Bronchial epithelial cell (primary cell): ENCODE measurements at regions not wholly inside any gene's neighbourhood (a gene's known extent, or its start where the extent isn't known, plus 50 kb on each side); places are given as distances from the start of the nearest gene placed in this dataset.

Experiments used
- DNase-seq: peaks from one replicate; pipeline ENCODE4 v3.0.0-alpha.2; 2010; ENCODE audit warnings: low read depth
- FAIRE-seq: peaks from 2 replicates; lab custom pipeline; 2011; peaks lifted over from hg19 to GRCh38; lab: Jason Lieb, UNC
- H3K27me3 ChIP-seq: 2 replicates; pipeline ENCODE4 v1.5.1; 2011; ENCODE audit warnings: low read length; ENCODE audit not compliant: control insufficient read depth, insufficient read depth
- H3K36me3 ChIP-seq: 2 replicates; pipeline ENCODE4 v1.5.1; 2011; ENCODE audit warnings: low read length; ENCODE audit not compliant: control insufficient read depth, insufficient read depth
- H3K4me3 ChIP-seq: 2 replicates; pipeline ENCODE4 v1.5.1; 2011; ENCODE audit warnings: mild to moderate bottlenecking, low read depth, low read length, control low read depth
- TF ChIP-seq, protein P1 (sequence below): IDR thresholded peaks from 2 replicates; pipeline ENCODE4 v1.5.1; 2011; ENCODE audit warnings: mild to moderate bottlenecking, moderate library complexity, low read length, control low read depth, inconsistent platforms; ENCODE audit not compliant: insufficient read depth, severe bottlenecking

DNA sequence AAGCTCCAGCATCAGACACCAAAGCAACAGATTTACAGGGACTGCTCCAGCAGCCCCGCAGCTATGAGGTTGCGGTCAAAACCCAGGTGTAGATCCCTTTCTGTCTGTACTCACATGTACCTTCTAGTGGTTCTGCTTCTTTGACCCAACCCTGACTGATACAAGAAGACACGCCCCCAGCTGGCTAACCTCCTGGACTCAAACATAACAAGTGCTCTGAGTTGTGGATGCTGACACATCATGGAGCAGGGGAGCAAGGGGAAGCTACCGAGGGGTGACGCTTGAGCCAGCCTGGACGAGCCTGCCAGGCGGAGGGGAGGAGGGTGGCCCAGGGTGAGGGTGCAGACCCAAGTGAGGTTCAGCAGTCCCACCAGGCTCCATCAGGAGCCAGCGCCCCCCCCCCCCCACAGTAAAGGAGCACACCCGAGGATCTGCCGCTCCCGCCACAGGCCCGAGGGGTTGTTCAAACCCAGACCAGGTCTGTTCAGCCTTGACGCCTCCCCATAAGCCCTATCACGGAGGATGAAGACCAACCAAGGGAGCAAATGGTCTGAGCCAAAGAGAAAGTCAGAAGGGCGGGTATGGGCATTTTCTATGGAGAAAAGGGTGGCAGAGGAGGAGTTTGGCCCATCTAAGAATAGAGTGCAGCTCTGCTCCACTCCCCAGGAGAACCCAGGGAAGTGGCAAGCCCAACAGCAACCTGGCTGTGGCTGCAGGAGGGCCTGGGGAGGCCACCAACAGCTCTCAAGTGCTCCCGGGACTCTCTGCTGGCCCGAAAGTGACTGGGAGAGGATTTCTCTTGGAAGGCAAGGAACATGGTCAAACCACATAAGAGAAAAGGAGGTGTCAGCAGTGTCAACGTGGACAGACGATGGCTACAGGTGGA lies 229.4 kb downstream of the BCL11B start:
- TF ChIP-seq, protein P1, sequence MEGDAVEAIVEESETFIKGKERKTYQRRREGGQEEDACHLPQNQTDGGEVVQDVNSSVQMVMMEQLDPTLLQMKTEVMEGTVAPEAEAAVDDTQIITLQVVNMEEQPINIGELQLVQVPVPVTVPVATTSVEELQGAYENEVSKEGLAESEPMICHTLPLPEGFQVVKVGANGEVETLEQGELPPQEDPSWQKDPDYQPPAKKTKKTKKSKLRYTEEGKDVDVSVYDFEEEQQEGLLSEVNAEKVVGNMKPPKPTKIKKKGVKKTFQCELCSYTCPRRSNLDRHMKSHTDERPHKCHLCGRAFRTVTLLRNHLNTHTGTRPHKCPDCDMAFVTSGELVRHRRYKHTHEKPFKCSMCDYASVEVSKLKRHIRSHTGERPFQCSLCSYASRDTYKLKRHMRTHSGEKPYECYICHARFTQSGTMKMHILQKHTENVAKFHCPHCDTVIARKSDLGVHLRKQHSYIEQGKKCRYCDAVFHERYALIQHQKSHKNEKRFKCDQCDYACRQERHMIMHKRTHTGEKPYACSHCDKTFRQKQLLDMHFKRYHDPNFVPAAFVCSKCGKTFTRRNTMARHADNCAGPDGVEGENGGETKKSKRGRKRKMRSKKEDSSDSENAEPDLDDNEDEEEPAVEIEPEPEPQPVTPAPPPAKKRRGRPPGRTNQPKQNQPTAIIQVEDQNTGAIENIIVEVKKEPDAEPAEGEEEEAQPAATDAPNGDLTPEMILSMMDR = no peak
- no peak for DNase-seq
- H3K27me3 ChIP-seq = no peaks in the 10 kb centered on the region
- H3K36me3 ChIP-seq = no peaks in the 10 kb centered on the region
- no peak overlapping the region for H3K4me3 ChIP-seq
- FAIRE-seq = no peak

- Histone ChIP-seq H3K36me3 (no peaks in the 10 kb centered on the region), H3K4me3 (no peak overlapping the region), H3K27me3 (no peaks in the 10 kb centered on the region)
- TF ChIP-seq, protein P1 = no peak
- FAIRE-seq = no peak
- DNase-seq = no peak
These were observed 228.8 kb downstream of the BCL11B start for GRCh38 chr14:99043267-99043615.

DNA sequence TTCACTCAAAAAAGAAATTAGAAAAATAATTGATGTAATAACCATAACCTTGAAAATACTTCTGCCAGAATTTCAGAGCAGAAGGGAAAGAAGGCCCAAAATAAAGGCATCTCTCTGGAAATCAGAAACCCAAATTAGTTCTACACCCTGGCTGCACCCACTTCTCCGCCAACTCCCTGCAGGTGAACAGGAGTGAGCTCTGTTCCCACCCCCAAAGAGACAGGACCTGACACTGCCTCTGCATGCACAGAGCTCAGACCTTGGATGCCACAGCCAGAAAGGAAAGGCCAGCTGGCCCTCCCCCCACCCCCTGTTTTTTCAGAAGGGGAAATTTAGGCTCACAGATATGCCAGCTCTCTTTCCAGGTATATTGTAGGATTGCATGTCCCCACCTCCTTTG lies 228.2 kb downstream of the BCL11B start:
- H3K36me3 ChIP-seq = no peaks in the 10 kb centered on the region
- DNase-seq = no peak
- FAIRE-seq = no peak
- no peaks in the 10 kb centered on the region for H3K27me3 ChIP-seq
- TF ChIP-seq, protein P1 = no peak
- no peak overlapping the region for H3K4me3 ChIP-seq

DNA sequence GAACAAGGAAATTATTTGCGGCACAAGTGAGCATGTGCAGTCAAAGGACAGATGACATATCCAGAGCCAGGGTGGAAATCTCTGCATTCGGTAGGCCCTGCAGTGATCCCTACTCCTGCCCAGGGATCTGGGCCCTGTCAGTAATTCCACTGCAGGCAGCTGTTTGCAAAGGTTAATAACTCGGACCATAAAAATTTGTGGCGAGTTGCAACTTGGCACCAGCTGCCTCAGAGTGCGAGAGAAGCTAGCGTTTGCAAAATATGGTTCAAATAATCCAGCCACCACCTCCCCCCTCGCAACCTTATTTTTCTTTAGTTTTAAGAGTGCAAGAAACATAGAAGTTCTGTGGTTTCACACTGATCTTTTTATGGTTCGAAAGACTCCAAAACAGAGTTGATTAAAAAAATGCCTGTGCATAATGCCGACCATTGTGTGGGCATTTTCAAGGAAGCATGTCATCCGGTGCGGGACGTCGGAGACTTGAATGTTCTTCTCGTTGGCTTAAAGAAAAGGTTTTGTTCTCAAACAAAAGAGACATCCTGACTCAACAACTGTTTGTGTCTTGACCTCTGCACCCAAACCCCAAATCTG lies 224.5 kb downstream of the BCL11B start:
- FAIRE-seq (no peak), DNase-seq (no peak)

GRCh38 chr14:99050309-99050708 lies 221.7 kb downstream of the BCL11B start:
- no peaks in the 10 kb centered on the region for H3K27me3 ChIP-seq
- no peaks in the 10 kb centered on the region for H3K36me3 ChIP-seq
- H3K4me3 ChIP-seq = no peak overlapping the region
- DNase-seq = no peak
- no peak for FAIRE-seq
- TF ChIP-seq, protein P1 = no peak

More for the DNA sequence above, 224.5 kb downstream of the BCL11B start:
- H3K4me3 ChIP-seq = no peak overlapping the region
- TF ChIP-seq, protein P1 = no peak
- no peaks in the 10 kb centered on the region for H3K36me3 ChIP-seq
- H3K27me3 ChIP-seq = no peaks in the 10 kb centered on the region
